Endothelial cell (in vitro differentiated cells): ENCODE measurements at regions not wholly inside any gene's neighbourhood (a gene's known extent, or its start where the extent isn't known, plus 50 kb on each side); places are given as distances from the start of the nearest gene placed in this dataset.

ENCODE experiments used
- DNase-seq: peaks from one replicate; pipeline ENCODE4 v3.0.0; 2021; ENCODE audit warnings: low spot score
- H3K27ac Mint-ChIP-seq: one replicate; pipeline ENCODE4 v1.8.0; 2021; ENCODE audit warnings: mixed read lengths, inconsistent platforms; ENCODE audit not compliant: unreplicated experiment
- H3K27me3 Mint-ChIP-seq: one replicate; pipeline ENCODE4 v1.8.0; 2021; ENCODE audit warnings: mild to moderate bottlenecking, moderate library complexity, mixed read lengths, inconsistent platforms; ENCODE audit not compliant: unreplicated experiment
- H3K36me3 Mint-ChIP-seq: one replicate; pipeline ENCODE4 v1.8.0; 2021; ENCODE audit warnings: mild to moderate bottlenecking, low read depth, mixed read lengths, inconsistent platforms; ENCODE audit not compliant: unreplicated experiment
- H3K4me1 Mint-ChIP-seq: one replicate; pipeline ENCODE4 v1.8.0; 2021; ENCODE audit warnings: mild to moderate bottlenecking, mixed read lengths, inconsistent platforms; ENCODE audit not compliant: unreplicated experiment
- H3K4me3 Mint-ChIP-seq: one replicate; pipeline ENCODE4 v1.8.0; 2021; ENCODE audit warnings: mild to moderate bottlenecking, mixed read lengths, inconsistent platforms; ENCODE audit not compliant: unreplicated experiment
- H3K9me3 Mint-ChIP-seq: one replicate; pipeline ENCODE4 v1.8.0; 2021; ENCODE audit warnings: mixed read lengths, inconsistent platforms; ENCODE audit not compliant: unreplicated experiment
- TF ChIP-seq, protein P1 (sequence below): fragments of 200-600 bp; sonication (generic); IDR thresholded peaks from one replicate; pipeline ENCODE4 v1.5.0; 2021; ENCODE audit warnings: antibody characterized with exemption; ENCODE audit not compliant: unreplicated experiment

DNA sequence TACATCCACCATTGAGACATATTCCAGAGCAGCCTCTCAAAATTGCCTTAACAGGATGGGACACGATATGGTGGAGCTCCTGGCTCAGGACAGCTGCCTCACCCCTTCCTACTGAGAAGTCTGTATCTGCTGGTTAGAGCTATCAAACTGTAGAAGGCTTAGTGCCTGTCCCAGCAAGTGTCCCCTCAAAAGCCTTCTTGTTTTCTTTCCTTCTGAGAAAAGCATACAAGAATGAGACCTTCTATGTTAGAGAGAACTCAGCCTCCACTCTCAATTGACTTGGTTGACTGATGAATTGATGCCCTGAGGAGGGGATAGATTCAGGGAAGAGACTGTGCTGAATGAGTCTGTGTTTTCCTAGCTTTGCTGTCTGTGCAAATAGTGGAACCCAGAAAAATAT, 2020.9 kb downstream of the TP53TG3F start:
- Mint-ChIP-seq H3K4me3 (no peak overlapping the region), H3K9me3 (peaks cover 10% of the 10 kb centered on the region), H3K27ac (no peak overlapping the region), H3K27me3 (no peaks in the 10 kb centered on the region), H3K36me3 (no peaks in the 10 kb centered on the region), H3K4me1 (no peaks in the 10 kb centered on the region)
- TF ChIP-seq, protein P1, sequence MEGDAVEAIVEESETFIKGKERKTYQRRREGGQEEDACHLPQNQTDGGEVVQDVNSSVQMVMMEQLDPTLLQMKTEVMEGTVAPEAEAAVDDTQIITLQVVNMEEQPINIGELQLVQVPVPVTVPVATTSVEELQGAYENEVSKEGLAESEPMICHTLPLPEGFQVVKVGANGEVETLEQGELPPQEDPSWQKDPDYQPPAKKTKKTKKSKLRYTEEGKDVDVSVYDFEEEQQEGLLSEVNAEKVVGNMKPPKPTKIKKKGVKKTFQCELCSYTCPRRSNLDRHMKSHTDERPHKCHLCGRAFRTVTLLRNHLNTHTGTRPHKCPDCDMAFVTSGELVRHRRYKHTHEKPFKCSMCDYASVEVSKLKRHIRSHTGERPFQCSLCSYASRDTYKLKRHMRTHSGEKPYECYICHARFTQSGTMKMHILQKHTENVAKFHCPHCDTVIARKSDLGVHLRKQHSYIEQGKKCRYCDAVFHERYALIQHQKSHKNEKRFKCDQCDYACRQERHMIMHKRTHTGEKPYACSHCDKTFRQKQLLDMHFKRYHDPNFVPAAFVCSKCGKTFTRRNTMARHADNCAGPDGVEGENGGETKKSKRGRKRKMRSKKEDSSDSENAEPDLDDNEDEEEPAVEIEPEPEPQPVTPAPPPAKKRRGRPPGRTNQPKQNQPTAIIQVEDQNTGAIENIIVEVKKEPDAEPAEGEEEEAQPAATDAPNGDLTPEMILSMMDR, result no peak
- DNase-seq, result no peak

DNA sequence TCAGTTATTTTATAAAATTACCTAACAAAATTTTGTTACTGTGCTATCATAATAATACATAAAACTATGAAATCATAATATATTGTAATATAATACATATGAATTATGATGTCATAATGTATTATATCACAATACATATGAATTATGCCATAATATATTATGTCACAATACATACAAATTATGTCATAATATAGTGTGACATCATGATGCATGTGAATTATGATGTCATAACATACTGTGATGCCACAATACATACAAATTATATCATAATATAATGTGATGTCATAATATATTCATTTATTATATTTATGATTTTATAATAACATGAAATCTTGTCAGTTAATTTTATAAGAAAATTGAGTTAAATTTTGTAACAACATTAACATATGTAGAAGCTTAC, 2021.6 kb downstream of the TP53TG3F start:
- DNase-seq, result no peak
- Mint-ChIP-seq H3K4me3 (no peak overlapping the region), H3K36me3 (no peaks in the 10 kb centered on the region), H3K9me3 (peaks cover 6% of the 10 kb centered on the region), H3K27ac (no peak overlapping the region), H3K4me1 (no peaks in the 10 kb centered on the region), H3K27me3 (no peaks in the 10 kb centered on the region)
- TF ChIP-seq, protein P1, result no peak

DNA sequence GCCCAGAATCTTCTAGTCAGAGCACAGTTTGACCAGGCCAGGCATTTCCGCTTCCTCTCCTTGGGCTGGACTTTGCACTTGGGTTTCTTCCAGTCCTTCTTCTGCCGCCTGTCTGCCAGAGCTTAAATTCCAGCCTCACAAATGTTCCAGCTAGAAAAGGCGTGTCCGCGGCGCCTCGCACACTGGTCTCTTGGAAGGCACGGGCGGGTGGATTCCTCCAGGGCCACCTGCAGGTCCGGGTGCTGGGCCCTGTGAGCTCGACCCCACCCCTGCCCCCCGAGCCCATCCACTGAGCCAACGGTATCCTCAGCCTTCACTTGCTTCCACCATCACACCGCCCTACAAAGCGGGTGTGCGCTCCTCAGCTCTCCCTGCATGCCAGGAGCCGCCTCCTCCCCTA, 2026.5 kb downstream of the TP53TG3F start:
- Mint-ChIP-seq H3K27ac (no peak overlapping the region), H3K4me3 (no peak overlapping the region), H3K27me3 (no peaks in the 10 kb centered on the region), H3K36me3 (no peaks in the 10 kb centered on the region), H3K9me3 (peaks cover 5% of the 10 kb centered on the region), H3K4me1 (no peaks in the 10 kb centered on the region)
- TF ChIP-seq, protein P1, result no peak
- no peak for DNase-seq

DNA sequence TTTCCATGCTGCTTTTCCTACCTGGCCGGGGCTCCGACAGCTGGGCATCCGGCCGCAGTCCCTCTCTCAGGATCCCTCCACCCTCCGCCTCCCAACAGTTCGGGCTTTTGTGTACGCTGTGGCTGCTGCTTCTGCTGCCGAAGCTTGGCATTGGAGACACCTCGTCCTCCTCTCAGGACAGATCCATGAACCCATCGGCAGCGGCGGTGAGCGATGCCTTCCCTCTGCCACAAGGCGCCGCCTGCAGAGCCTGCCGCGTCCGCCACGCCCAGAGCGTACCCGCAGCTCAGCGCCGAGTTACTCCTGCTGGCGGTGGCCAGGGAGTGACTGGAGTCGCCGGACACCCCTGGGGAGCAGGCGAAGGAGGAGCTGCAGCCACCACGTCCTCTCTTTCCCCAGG, 2032.8 kb downstream of the TP53TG3F start:
- H3K36me3 Mint-ChIP-seq, result peaks cover 4% of the 10 kb centered on the region
- TF ChIP-seq, protein P1, result no peak
- DNase-seq, result no peak
- no peaks in the 10 kb centered on the region for H3K4me1 Mint-ChIP-seq
- no peak overlapping the region for H3K27ac Mint-ChIP-seq
- H3K4me3 Mint-ChIP-seq, result no peak overlapping the region
- H3K27me3 Mint-ChIP-seq, result no peaks in the 10 kb centered on the region
- peaks cover 31% of the 10 kb centered on the region for H3K9me3 Mint-ChIP-seq

DNA sequence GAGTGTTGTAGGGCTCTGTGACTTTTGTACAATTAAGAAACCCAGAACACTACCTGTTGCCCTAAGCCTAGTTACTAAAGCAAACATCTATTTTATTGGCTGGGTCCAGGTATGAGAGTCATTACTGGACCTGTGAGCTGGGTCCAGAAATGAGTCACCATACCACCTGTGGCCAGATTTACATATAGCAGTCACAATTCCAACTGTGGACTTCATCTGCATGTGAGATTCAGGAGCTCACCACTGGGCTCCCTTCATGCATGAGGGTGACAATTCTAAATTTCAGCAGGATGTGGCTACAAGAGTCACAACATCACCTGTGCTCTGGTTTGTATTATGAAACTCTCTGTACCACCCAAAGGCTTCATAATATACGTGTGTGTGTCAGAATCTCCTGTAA, 2038.0 kb downstream of the TP53TG3F start:
- no peak for DNase-seq
- H3K27ac Mint-ChIP-seq, result no peak overlapping the region
- H3K9me3 Mint-ChIP-seq, result peaks cover 57% of the 10 kb centered on the region
- H3K4me1 Mint-ChIP-seq, result no peaks in the 10 kb centered on the region
- peaks cover 7% of the 10 kb centered on the region for H3K27me3 Mint-ChIP-seq
- H3K36me3 Mint-ChIP-seq, result peaks cover 7% of the 10 kb centered on the region
- TF ChIP-seq, protein P1, result no peak
- H3K4me3 Mint-ChIP-seq, result no peak overlapping the region
